H9 (cell line): ENCODE measurements at regions not wholly inside any gene's neighbourhood (a gene's known extent, or its start where the extent isn't known, plus 50 kb on each side); places are given as distances from the start of the nearest gene placed in this dataset.
A peak's percentile ranks its signal among the peaks of the same experiment; 100 is the strongest.

ENCODE experiments used
- DNase-seq: peaks from one replicate; pipeline ENCODE4 v3.0.0-alpha.2; 2017
- H2AFZ ChIP-seq: one replicate; pipeline ENCODE4 v1.6.1; 2013; ENCODE audit warnings: mild to moderate bottlenecking, low read length, control low read depth, moderate library complexity
- H2AK5ac ChIP-seq: 2 replicates; pipeline ENCODE4 v1.6.1; 2013; ENCODE audit warnings: low read length, control low read depth, mixed read lengths; ENCODE audit not compliant: insufficient read length
- H2BK120ac ChIP-seq: one replicate; pipeline ENCODE4 v1.6.1; 2013; ENCODE audit warnings: low read depth, mild to moderate bottlenecking, low read length, control low read depth, inconsistent platforms; ENCODE audit not compliant: poor library complexity, severe bottlenecking
- H2BK12ac ChIP-seq: 2 replicates; pipeline ENCODE4 v1.6.1; 2013; ENCODE audit warnings: low read length, control low read depth, mixed read lengths, low read depth; ENCODE audit not compliant: insufficient read length
- H2BK15ac ChIP-seq: 2 replicates; pipeline ENCODE4 v1.6.1; 2013; ENCODE audit warnings: low read depth, low read length, control low read depth
- H2BK20ac ChIP-seq: one replicate; pipeline ENCODE4 v1.6.1; 2013; ENCODE audit warnings: low read depth, mild to moderate bottlenecking, low read length, control low read depth, inconsistent platforms; ENCODE audit not compliant: poor library complexity, severe bottlenecking
- H2BK5ac ChIP-seq: 2 replicates; pipeline ENCODE4 v1.6.1; 2013; ENCODE audit warnings: low read length, control low read depth, mixed read lengths; ENCODE audit not compliant: insufficient read length
- H3K14ac ChIP-seq: 2 replicates; pipeline ENCODE4 v1.6.1; 2013; ENCODE audit warnings: low read length, control low read depth; ENCODE audit not compliant: insufficient read depth
- H3K18ac ChIP-seq: 2 replicates; pipeline ENCODE4 v1.6.1; 2013; ENCODE audit warnings: low read depth, mild to moderate bottlenecking, mixed read lengths, low read length, control low read depth; ENCODE audit not compliant: insufficient read length
- H3K23ac ChIP-seq: 2 replicates; pipeline ENCODE4 v1.6.1; 2013; ENCODE audit warnings: low read length, control low read depth, mixed read lengths, low read depth; ENCODE audit not compliant: insufficient read length
- H3K23me2 ChIP-seq: 2 replicates; pipeline ENCODE4 v1.6.1; 2013; ENCODE audit warnings: low read depth, mild to moderate bottlenecking, mixed read lengths, low read length, control low read depth; ENCODE audit not compliant: insufficient read length, poor library complexity, severe bottlenecking
- H3K27ac ChIP-seq: 2 replicates; pipeline ENCODE4 v1.5.1; 2013; ENCODE audit warnings: low read length, control low read depth, mixed read lengths, low read depth; ENCODE audit not compliant: insufficient read length
- H3K27me3 ChIP-seq: 2 replicates; pipeline ENCODE4 v1.6.1; 2013; ENCODE audit warnings: low read length, control low read depth, inconsistent platforms; ENCODE audit not compliant: insufficient read depth
- H3K4ac ChIP-seq: 2 replicates; pipeline ENCODE4 v1.6.1; 2013; ENCODE audit warnings: low read depth, mild to moderate bottlenecking, control low read depth, inconsistent platforms, low read length, moderate library complexity
- H3K4me1 ChIP-seq: 2 replicates; pipeline ENCODE4 v1.6.1; 2013; ENCODE audit warnings: low read length, control low read depth, inconsistent platforms; ENCODE audit not compliant: insufficient read depth
- H3K4me2 ChIP-seq: 2 replicates; pipeline ENCODE4 v1.6.1; 2013; ENCODE audit warnings: low read length, control low read depth, mixed read lengths; ENCODE audit not compliant: insufficient read length, insufficient read depth
- H3K56ac ChIP-seq: 2 replicates; pipeline ENCODE4 v1.6.1; 2013; ENCODE audit warnings: low read depth, mild to moderate bottlenecking, mixed read lengths, low read length, control low read depth; ENCODE audit not compliant: insufficient read length
- H3K79me1 ChIP-seq: 2 replicates; pipeline ENCODE4 v1.6.1; 2013; ENCODE audit warnings: low read depth, mild to moderate bottlenecking, moderate library complexity, low read length, control low read depth, inconsistent platforms; ENCODE audit not compliant: insufficient read depth, poor library complexity, severe bottlenecking
- H3K79me2 ChIP-seq: 2 replicates; pipeline ENCODE4 v1.6.1; 2013; ENCODE audit warnings: low read length, control low read depth, inconsistent platforms; ENCODE audit not compliant: insufficient read depth
- H3K9ac ChIP-seq: 2 replicates; pipeline ENCODE4 v1.6.1; 2013; ENCODE audit warnings: low read length, control low read depth, mixed read lengths; ENCODE audit not compliant: insufficient read length; ENCODE audit errors: extremely low read depth
- H3K9me3 ChIP-seq: one replicate; pipeline ENCODE4 v1.6.1; 2013; ENCODE audit warnings: low read depth, low read length, inconsistent platforms; ENCODE audit not compliant: control insufficient read depth
- H3T11ph ChIP-seq: one replicate; pipeline ENCODE4 v1.6.1; 2013; ENCODE audit warnings: mild to moderate bottlenecking, low read length, control low read depth, inconsistent platforms
- H4K20me1 ChIP-seq: one replicate; pipeline ENCODE4 v1.6.1; 2013; ENCODE audit not compliant: control insufficient read depth, insufficient read length, insufficient read depth
- H4K5ac ChIP-seq: 2 replicates; pipeline ENCODE4 v1.6.1; 2013; ENCODE audit warnings: low read depth, mild to moderate bottlenecking, mixed read lengths, low read length, control low read depth; ENCODE audit not compliant: insufficient read length
- H4K8ac ChIP-seq: replicated peaks from 2 replicates; pipeline ENCODE4 v1.6.1; 2013; ENCODE audit warnings: low read length, control low read depth, mixed read lengths, low read depth; ENCODE audit not compliant: insufficient read length
- H4K91ac ChIP-seq: 2 replicates; pipeline ENCODE4 v1.6.1; 2013; ENCODE audit warnings: low read depth, mild to moderate bottlenecking, moderate library complexity, mixed read lengths, low read length, control low read depth; ENCODE audit not compliant: insufficient read length
- H3K27ac Mint-ChIP-seq, 3 experiments: 2 replicates in 2 of 3; 3 replicates in 1 of 3; pipeline ENCODE4 v1.8.0; 2020 to 2021; ENCODE audit warnings: mixed read lengths in 3 of 3, mild to moderate bottlenecking in 1 of 3, moderate library complexity in 1 of 3
- H3K27me3 Mint-ChIP-seq: 2 replicates; pipeline ENCODE4 v1.8.0; 2021; ENCODE audit warnings: low read depth, mild to moderate bottlenecking, moderate library complexity, mixed read lengths
- H3K36me3 Mint-ChIP-seq, 3 experiments: 2 replicates in 2 of 3; 3 replicates in 1 of 3; pipeline ENCODE4 v1.8.0; 2020 to 2021; ENCODE audit warnings: low read depth in 3 of 3, mixed read lengths in 3 of 3; ENCODE audit not compliant: insufficient read depth in 1 of 3
- H3K4me1 Mint-ChIP-seq, 2 experiments: 2 replicates each; pipeline ENCODE4 v1.8.0; 2020; ENCODE audit warnings: mixed read lengths in 2 of 2
- H3K4me3 Mint-ChIP-seq, 2 experiments: 2 replicates in 1 of 2; 3 replicates in 1 of 2; pipeline ENCODE4 v1.8.0; 2020 to 2021; ENCODE audit warnings: mild to moderate bottlenecking in 2 of 2, mixed read lengths in 2 of 2, moderate library complexity in 1 of 2
- H3K9me3 Mint-ChIP-seq, 2 experiments: 2 replicates in 1 of 2; 3 replicates in 1 of 2; pipeline ENCODE4 v1.8.0; 2020; ENCODE audit warnings: mild to moderate bottlenecking in 2 of 2, mixed read lengths in 2 of 2, moderate library complexity in 1 of 2
- CTCF ChIP-seq: fragments of 200-600 bp; sonication (generic); conservative IDR thresholded peaks from 3 replicates; pipeline ENCODE4 v1.8.0; 2021; ENCODE audit warnings: antibody characterized with exemption, mild to moderate bottlenecking
- WGBS: extraction: QIAGEN DNeasy Blood & Tissue Kit; methylation state at CpG from one replicate; pipeline ENCODE4 v1.1.7; 2013; ENCODE audit warnings: missing lambda C conversion rate, low lambda C conversion rate, mixed read lengths; ENCODE audit not compliant: insufficient read length; ENCODE audit errors: extremely low coverage; 5-methylcytosine and 5-hydroxymethylcytosine counted together

GRCh38 chr10:128664729-128665128 lies 538.5 kb upstream of the MKI67 start:
- H2AFZ ChIP-seq, result no peak overlapping the region
- no peaks in the 10 kb centered on the region for H3K23me2 ChIP-seq
- TF ChIP-seq CTCF, result no peak
- no peaks in the 10 kb centered on the region for H3K27me3 Mint-ChIP-seq
- H3K27ac Mint-ChIP-seq, result peak overlapping the region in 2 of 3 experiments; percentile 0 to 67; a peak in 2 of 7 replicates
- H3K4me2 ChIP-seq, result no peak overlapping the region
- no peak overlapping the region for H4K8ac ChIP-seq
- no peak overlapping the region for H4K5ac ChIP-seq
- no peak overlapping the region for H3K4ac ChIP-seq
- no peak overlapping the region; a peak in 1 of 5 replicates for H3K4me3 Mint-ChIP-seq
- H3T11ph ChIP-seq, result no peak overlapping the region
- H4K91ac ChIP-seq, result no peak overlapping the region
- H3K9ac ChIP-seq, result no peak overlapping the region
- H3K36me3 Mint-ChIP-seq, result peaks cover 0 to 11% (median 0%) of the 10 kb centered on the region in 3 experiments; a peak in 2 of 7 replicates
- no peak for DNase-seq
- H3K27ac ChIP-seq, result no peak overlapping the region
- H3K56ac ChIP-seq, result no peak overlapping the region
- H3K79me1 ChIP-seq, result no peaks in the 10 kb centered on the region
- WGBS, result no CpG with 5 or more reads among the region's 3 CpGs
- H3K4me1 ChIP-seq, result no peaks in the 10 kb centered on the region
- no peak overlapping the region for H3K23ac ChIP-seq
- no peak overlapping the region for H2BK120ac ChIP-seq
- no peaks in the 10 kb centered on the region for H3K27me3 ChIP-seq
- H3K9me3 Mint-ChIP-seq, result peaks cover 9 to 10% of the 10 kb centered on the region in 2 experiments
- no peaks in the 10 kb centered on the region for H4K20me1 ChIP-seq
- no peak overlapping the region for H2BK20ac ChIP-seq
- no peak overlapping the region for H2BK12ac ChIP-seq
- H3K9me3 ChIP-seq, result no peaks in the 10 kb centered on the region
- H3K79me2 ChIP-seq, result no peaks in the 10 kb centered on the region
- H3K14ac ChIP-seq, result no peak overlapping the region
- peaks cover 6 to 11% of the 10 kb centered on the region in 2 experiments for H3K4me1 Mint-ChIP-seq
- no peak overlapping the region for H2BK5ac ChIP-seq
- no peak overlapping the region for H3K18ac ChIP-seq
- no peak overlapping the region for H2BK15ac ChIP-seq
- no peak overlapping the region for H2AK5ac ChIP-seq
